NOMO-1 treated with DMSO at 0.1 percent for 48 hours (cell line): ENCODE measurements at regions not wholly inside any gene's neighbourhood (a gene's known extent, or its start where the extent isn't known, plus 50 kb on each side); places are given as distances from the start of the nearest gene placed in this dataset.
"Not testable (repeated sequence)": the region's sequence is repeated elsewhere in the genome, so short reads cannot be mapped to it uniquely, and the experiment has no call there.

Experiments
- DNase-seq: peaks from one replicate; lab custom pipeline; 2025; ENCODE audit not compliant: unreplicated experiment; lab: John Stamatoyannopoulos, UW

- DNase-seq = no peak
Observed at GRCh38 chr2:64908406-64908805, 80.8 kb upstream of the SLC1A4 start.

GRCh38 chr2:64910523-64910922 is 78.7 kb upstream of the SLC1A4 start:
- no peak for DNase-seq

DNA sequence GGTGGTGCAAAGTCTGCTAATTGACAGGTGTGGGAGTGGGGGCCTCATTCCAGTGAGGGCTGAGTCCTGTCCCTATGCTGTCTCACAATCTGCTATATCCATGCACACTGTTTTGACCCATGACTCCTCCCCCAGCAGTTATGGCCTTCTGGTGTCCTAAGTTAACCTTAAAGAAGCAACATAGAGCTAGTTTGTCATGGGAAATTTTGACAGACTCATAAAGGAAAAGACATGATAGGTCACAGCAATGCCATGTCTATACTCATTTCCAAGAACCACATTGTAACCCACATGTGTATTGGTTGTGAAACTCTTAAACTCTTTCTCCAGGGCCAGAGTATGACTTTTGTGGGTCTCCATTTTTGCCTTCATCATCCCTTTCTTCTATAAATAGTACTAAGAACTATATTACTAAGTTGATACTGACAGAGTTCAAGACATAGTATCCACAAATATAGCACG is 78.2 kb upstream of the SLC1A4 start:
- peak; percentile 49 for DNase-seq

GRCh38 chr2:64913357-64913869 is 75.8 kb upstream of the SLC1A4 start:
- peak; percentile 14 for DNase-seq

DNA sequence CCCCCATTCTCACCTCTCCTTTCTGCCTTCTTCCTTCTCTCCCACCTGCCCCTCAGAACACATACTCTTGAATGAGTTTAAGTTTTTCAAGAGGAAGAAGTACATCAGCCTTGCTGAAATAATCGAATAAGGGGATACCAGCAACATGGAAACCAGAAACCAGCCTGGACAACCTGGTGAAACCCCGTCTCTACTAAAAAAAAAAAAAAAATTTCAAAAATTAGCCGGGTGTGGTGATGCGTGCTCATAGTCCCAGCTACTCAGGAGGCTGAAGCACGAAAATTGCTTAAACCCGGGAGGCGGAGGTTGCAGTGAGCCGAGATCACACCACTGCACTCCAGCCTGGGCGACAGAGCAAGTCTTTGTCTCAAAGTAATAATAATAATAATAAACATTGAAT is 75.0 kb upstream of the SLC1A4 start:
- DNase-seq = no peak

GRCh38 chr2:64914735-64915509 is 74.3 kb upstream of the SLC1A4 start:
- DNase-seq = peak; percentile 84

GRCh38 chr2:64915510-64915900 is 73.7 kb upstream of the SLC1A4 start:
- no peak for DNase-seq

DNA sequence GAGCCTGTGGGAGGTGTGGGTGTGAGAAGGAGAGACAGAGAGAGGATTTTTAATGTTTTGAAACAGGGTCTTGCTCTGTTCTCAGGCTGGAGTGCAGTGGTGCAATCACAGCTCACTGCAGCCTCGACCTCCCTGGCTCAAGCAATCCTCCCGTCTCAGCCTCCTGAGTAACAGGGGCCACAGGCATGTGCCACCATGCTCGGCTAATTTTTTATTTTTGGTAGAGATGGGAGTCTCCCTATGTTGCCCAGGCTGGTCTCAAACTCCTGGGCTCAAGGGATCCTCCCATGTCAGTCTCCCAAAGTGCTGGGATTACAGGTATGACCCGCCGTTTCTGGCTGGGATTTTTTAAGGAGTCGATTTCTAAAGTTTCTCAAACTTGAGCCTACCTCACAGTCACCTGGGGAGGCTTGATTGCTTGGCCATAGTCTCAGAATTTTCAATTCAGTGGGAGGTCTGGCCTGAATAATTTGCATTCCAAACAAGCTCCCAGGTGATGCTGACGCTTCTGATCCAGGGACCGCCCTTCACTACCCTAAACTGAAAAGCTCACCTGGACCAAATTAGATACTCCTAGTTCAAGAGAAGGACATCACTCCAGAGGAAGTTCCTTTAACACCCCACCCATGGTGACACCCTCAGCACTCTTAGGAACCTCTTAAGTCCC is 70.8 kb upstream of the SLC1A4 start:
- DNase-seq = no peak

DNA sequence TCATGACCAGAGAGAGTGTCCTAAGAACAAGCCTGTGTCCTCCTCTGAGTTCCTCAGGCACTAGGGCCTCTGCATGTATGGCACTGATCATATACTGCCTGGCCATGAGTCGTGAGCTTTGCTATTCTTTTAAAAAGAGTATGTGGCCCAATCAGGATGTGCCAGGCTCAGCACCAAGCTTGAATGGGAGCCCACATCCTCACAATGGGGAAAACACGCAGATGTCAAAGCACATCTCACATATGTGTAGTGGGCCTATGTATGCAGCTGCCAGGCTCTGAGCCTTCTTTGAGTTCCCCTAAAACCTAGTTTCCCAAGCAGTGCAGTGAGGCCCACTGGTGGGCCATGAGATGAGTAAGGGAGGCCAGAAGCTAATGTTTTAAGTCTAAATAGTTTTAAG is 69.9 kb upstream of the SLC1A4 start:
- DNase-seq = no peak

- no peak for DNase-seq
Observed at GRCh38 chr2:64922482-64923384, 66.5 kb upstream of the SLC1A4 start.

- no peak for DNase-seq
Observed at GRCh38 chr2:64923385-64923710, 65.9 kb upstream of the SLC1A4 start.

DNA sequence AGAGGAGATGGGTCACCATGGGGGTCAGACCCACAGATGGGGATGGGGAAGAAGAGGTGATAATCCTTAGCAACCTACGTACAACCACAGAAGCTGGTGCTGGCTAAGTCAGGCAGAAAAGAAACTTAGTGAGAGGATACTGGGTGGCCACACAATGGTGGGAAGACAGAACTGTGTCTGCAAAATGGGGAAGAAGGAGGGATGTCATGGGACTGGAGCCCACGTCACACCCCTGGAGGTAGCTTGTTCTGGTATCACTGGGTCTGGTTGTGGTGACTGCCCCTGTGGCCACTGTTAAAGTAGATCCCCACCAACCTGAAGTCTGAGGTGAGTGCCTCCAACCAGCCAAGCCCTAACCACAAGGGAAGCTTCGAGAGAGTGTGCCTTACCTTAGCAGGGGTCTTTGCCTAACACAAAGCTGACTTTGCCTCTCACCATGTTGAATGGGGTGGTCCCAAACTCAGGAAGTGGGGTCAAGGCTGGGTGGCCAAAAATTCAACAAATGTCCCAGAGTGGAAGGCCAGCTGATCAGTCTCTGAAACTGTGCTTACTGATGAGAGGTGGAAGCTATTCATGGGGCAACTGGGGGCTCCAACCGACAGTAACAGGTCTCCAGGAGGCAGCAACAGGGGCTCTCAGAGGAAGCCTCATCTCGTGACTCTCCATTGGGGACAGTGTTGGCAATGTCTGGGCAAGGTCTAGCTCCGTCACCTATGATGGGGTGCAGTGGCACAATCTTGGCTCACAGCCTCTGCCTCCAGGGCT is 64.8 kb upstream of the SLC1A4 start:
- DNase-seq = no peak

DNA sequence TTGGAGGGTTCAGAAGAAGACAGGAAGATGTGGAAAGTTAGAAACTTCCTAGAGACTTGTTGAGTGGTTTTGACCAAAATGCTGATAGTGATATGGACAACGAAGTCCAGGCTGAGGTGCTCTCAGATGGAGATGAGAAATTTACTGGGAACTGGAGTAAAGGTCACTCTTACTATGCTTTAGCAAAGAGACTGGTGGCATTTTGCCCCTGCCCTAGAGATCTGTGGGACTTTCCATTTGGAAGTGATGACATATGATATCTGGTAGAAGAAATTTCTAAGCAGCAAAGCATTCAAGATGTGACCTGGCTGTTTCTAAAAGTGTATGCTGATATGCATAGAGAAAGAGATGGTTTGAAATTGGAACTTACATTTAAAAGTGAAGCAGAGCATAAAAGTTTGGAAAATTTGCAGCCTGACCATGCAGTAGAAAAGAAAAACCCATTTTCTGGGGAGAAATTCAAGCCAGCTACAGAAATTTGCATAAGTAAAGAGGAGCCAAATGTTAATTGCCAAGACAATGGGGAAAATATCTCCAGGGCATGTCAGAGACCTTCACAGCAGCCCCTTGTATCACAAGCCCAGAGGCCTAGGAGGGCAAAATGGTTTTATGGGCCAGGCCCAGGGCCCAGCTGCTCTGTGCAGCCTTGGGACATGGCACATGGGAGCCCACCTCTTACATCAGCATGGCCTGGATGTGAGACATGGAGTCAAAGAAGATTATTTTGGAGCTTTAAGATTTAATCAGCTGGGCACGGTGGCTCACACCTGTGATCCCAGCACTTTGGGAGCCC is 63.1 kb upstream of the SLC1A4 start:
- DNase-seq = not testable (repeated sequence)

- no peak for DNase-seq
Observed at GRCh38 chr2:64928813-64929212, 60.4 kb upstream of the SLC1A4 start.

GRCh38 chr2:64929333-64929732 is 59.9 kb upstream of the SLC1A4 start:
- DNase-seq = peak; percentile 49

DNA sequence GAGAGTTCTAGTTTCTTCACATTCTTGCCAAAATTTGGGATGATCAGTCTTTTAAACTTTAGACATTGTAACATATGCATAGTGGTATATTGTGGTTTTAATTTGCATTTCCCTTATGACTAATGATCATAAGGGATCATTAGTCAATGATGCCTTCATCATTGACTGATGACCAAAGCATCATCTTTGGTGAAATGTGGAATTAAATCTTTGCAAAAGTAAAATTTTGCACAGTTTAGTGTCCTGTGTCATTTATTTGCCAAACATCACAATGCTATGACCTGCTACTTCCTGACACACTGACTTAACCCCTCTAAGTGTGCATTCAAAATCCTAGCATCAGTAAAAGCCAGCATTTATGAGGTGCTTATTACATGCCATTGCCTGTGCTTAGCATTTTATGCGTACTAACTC is 58.9 kb upstream of the SLC1A4 start:
- no peak for DNase-seq

GRCh38 chr2:64931246-64932115 is 57.7 kb upstream of the SLC1A4 start:
- DNase-seq = no peak

DNA sequence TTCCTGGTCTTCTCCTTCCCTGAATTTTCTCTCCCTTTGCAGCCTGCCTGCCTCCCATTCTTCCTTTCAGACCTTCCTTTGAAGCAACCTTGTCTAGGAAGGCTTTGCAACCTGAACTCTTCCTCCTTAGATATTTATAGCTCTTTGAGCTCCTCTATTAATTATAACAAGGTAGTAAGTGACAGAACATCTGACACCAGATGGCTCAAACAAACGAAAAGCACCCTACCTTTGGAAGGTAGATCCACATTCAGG is 57.2 kb upstream of the SLC1A4 start:
- DNase-seq = no peak
